ENCODE measurements at regions not wholly inside any gene's neighbourhood (a gene's known extent, or its start where the extent isn't known, plus 50 kb on each side); places are given as distances from the start of the nearest gene placed in this dataset.

DNA sequence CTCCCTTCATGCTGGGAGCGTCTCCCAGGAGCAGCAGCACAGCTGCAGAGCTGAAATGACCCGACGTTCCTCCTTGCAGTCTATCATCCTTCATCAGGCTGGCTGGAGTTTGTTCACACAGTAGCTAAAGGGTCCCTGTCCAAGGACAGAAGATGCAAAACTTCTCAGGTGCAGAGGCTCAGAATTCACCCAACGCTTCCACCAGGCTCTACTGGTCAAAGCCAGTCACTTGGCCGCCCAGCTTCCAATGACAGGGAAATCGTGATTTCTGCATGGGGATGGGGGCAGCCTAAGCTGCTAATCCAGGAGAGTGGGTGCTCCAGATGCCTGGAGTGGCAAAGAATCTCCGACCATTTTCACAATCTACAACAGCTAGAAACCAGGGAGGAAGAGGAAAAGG, 97.0 kb upstream of the SALL3 start:
- H3K9me3 ChIP-seq = no peaks in the 10 kb centered on the region
- TF ChIP-seq, protein P1, sequence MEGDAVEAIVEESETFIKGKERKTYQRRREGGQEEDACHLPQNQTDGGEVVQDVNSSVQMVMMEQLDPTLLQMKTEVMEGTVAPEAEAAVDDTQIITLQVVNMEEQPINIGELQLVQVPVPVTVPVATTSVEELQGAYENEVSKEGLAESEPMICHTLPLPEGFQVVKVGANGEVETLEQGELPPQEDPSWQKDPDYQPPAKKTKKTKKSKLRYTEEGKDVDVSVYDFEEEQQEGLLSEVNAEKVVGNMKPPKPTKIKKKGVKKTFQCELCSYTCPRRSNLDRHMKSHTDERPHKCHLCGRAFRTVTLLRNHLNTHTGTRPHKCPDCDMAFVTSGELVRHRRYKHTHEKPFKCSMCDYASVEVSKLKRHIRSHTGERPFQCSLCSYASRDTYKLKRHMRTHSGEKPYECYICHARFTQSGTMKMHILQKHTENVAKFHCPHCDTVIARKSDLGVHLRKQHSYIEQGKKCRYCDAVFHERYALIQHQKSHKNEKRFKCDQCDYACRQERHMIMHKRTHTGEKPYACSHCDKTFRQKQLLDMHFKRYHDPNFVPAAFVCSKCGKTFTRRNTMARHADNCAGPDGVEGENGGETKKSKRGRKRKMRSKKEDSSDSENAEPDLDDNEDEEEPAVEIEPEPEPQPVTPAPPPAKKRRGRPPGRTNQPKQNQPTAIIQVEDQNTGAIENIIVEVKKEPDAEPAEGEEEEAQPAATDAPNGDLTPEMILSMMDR (IDR thresholded peaks at IDR 0.05; ENCODE audit: low read depth, low read length) = no peak
- peaks cover 4% of the 10 kb centered on the region; the same call in 1 of the 2 replicates for H3K27me3 ChIP-seq
- H3K4me1 ChIP-seq = no peaks in the 10 kb centered on the region
- no peaks in the 10 kb centered on the region for H3K36me3 ChIP-seq
- no peak for DNase-seq
- H3K4me3 ChIP-seq (ENCODE audit: low read depth, low read length) = no peak overlapping the region

DNA sequence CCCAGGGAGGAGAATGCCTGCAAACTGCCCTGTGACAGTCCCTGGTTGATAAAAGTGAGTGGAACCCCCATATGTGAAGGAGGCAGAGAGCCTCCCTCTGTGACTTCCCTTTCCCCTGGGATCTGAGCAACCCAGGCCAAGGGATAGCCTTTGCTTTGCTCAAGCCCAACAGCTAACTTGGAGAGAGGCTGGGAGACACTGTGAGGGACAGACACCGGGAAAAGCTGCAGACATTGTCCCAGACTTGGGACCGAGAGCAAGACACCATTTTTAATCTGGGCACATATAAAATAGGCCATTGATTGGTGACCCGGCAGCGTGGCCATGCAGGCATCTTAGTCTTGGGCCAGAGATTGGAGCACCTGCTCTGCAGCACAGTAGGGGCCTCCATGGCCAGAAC, 96.1 kb upstream of the SALL3 start:
- TF ChIP-seq, protein P1 (IDR thresholded peaks at IDR 0.05; ENCODE audit: low read depth, low read length) = no peak
- DNase-seq = no peak
- no peaks in the 10 kb centered on the region for H3K27me3 ChIP-seq

DNA sequence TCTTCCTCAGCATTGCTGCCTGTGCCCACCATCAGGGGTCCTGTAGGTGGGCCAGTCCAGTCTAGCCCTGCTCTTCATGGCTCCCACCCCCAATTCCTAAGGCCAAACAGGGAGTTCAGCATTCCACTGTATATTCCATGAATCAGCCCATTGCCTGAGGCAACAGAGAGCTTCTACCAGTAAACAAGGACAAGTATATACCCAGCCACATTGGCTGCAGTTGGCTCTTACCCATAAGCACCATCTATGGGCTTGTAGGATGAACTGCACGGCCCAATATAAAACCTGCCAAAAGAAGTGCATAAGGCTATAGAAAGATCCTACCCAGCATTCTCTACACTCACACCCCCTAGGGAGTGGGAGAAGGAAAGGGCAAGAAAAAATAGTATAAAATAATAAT, 95.1 kb upstream of the SALL3 start:
- no peak overlapping the region for H3K4me3 ChIP-seq (ENCODE audit: low read depth, low read length)
- no peaks in the 10 kb centered on the region for H3K27me3 ChIP-seq
- H3K36me3 ChIP-seq = no peaks in the 10 kb centered on the region
- H3K9me3 ChIP-seq = no peaks in the 10 kb centered on the region
- H3K4me1 ChIP-seq = no peaks in the 10 kb centered on the region
- no peak for DNase-seq
- TF ChIP-seq, protein P1 (IDR thresholded peaks at IDR 0.05; ENCODE audit: low read depth, low read length) = peak; percentile 22; the same call in 1 of the 2 replicates

More for the DNA sequence above, 96.1 kb upstream of the SALL3 start:
- Histone ChIP-seq H3K36me3 (no peaks in the 10 kb centered on the region), H3K4me1 (no peaks in the 10 kb centered on the region), H3K4me3 (ENCODE audit: low read depth, low read length) (no peak overlapping the region), H3K9me3 (no peaks in the 10 kb centered on the region)

DNA sequence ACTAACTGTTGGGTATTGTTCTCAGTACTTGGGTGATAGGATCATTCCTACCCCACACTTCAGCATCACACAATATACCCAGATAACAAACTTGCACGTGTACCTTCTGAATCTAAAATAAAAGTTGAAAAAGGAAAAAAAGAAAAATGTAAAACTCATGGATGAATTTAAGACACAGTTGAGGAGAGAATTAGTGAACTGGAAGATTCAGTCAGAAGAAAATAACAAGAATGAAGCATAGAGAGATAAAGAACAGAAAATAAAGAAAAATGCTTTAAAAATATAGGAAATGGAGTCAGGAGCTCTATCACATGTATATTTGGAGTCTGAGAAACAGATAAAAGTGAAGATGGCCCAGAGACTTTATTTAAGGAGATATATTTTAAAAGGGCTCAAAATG, 90.4 kb upstream of the SALL3 start:
- Histone ChIP-seq H3K4me3 (ENCODE audit: low read depth, low read length) (no peak overlapping the region), H3K27me3 (no peaks in the 10 kb centered on the region), H3K36me3 (no peaks in the 10 kb centered on the region), H3K4me1 (no peaks in the 10 kb centered on the region), H3K9me3 (no peaks in the 10 kb centered on the region)
- TF ChIP-seq, protein P1 (IDR thresholded peaks at IDR 0.05; ENCODE audit: low read depth, low read length) = no peak
- no peak for DNase-seq

DNA sequence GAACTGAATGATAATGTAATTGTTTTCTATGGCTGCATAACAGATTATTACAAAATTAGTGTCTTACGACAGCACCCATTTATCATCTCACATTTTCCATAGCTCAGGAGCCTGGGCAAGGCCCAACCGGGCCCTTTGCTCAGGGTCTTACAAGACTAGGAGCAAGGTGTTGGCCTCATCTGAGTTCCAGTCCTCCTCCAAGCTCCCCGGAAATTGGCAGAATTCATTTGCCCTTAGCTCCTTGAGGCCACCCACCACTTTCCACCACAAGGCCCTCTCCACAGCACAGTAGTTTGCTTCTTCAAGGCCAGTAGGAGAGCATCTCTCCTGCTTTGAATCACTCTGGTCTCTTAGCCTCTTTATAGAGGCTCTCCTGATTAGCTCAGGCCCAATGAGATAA, 89.2 kb upstream of the SALL3 start:
- no peak overlapping the region for H3K4me3 ChIP-seq (ENCODE audit: low read depth, low read length)
- no peaks in the 10 kb centered on the region for H3K9me3 ChIP-seq
- no peak for DNase-seq
- H3K27me3 ChIP-seq = no peaks in the 10 kb centered on the region
- no peaks in the 10 kb centered on the region for H3K36me3 ChIP-seq
- H3K4me1 ChIP-seq = no peaks in the 10 kb centered on the region
- TF ChIP-seq, protein P1 (IDR thresholded peaks at IDR 0.05; ENCODE audit: low read depth, low read length) = no peak

DNA sequence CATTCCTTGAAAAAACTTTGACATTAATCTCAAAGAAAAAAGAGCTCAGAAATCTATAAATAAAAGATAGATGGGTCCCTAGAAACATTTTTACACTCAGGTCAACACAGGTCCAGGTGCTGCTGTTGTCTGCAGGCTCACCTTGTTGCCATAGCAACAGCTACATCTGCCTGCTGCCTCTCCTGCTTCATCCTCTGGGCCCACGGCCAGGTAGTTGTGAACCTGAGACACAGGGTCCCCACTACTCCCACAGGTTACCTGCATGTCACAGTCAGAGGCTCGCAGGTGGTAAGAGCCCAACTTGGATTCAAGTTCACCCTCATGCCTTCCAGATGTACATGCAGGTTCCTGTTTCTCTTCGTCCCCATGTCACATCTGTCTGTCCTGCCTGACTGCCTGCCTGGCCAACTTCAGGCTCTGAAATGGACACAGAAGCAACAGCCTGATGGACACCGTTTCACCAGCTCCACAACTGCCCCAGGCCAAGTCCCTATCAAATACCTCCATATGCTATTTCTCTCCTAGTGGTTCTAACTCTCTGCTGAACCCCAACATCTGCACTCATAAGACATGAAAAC, 88.3 kb upstream of the SALL3 start:
- Histone ChIP-seq H3K4me1 (no peaks in the 10 kb centered on the region), H3K9me3 (no peaks in the 10 kb centered on the region), H3K36me3 (no peaks in the 10 kb centered on the region), H3K4me3 (ENCODE audit: low read depth, low read length) (no peak overlapping the region), H3K27me3 (no peaks in the 10 kb centered on the region)
- DNase-seq = no peak
- TF ChIP-seq, protein P1 (IDR thresholded peaks at IDR 0.05; ENCODE audit: low read depth, low read length) = no peak

Data from BE2C (cell line).